ENCODE measurements at regions not wholly inside any gene's neighbourhood (a gene's known extent, or its start where the extent isn't known, plus 50 kb on each side); places are given as distances from the start of the nearest gene placed in this dataset.

GRCh38 chr1:14141656-14142055, 441.7 kb downstream of the PRDM2 start:
- DNase-seq (ENCODE audit: low read depth), result no peak
- no peak overlapping the region for H3K4me3 ChIP-seq (ENCODE audit: control insufficient read depth, low read depth, low read length)
- TF ChIP-seq, protein P1, sequence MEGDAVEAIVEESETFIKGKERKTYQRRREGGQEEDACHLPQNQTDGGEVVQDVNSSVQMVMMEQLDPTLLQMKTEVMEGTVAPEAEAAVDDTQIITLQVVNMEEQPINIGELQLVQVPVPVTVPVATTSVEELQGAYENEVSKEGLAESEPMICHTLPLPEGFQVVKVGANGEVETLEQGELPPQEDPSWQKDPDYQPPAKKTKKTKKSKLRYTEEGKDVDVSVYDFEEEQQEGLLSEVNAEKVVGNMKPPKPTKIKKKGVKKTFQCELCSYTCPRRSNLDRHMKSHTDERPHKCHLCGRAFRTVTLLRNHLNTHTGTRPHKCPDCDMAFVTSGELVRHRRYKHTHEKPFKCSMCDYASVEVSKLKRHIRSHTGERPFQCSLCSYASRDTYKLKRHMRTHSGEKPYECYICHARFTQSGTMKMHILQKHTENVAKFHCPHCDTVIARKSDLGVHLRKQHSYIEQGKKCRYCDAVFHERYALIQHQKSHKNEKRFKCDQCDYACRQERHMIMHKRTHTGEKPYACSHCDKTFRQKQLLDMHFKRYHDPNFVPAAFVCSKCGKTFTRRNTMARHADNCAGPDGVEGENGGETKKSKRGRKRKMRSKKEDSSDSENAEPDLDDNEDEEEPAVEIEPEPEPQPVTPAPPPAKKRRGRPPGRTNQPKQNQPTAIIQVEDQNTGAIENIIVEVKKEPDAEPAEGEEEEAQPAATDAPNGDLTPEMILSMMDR (conservative IDR thresholded peaks at IDR 0.05; ENCODE audit: control insufficient read depth, insufficient read depth, low read depth, low read length), result no peak

DNA sequence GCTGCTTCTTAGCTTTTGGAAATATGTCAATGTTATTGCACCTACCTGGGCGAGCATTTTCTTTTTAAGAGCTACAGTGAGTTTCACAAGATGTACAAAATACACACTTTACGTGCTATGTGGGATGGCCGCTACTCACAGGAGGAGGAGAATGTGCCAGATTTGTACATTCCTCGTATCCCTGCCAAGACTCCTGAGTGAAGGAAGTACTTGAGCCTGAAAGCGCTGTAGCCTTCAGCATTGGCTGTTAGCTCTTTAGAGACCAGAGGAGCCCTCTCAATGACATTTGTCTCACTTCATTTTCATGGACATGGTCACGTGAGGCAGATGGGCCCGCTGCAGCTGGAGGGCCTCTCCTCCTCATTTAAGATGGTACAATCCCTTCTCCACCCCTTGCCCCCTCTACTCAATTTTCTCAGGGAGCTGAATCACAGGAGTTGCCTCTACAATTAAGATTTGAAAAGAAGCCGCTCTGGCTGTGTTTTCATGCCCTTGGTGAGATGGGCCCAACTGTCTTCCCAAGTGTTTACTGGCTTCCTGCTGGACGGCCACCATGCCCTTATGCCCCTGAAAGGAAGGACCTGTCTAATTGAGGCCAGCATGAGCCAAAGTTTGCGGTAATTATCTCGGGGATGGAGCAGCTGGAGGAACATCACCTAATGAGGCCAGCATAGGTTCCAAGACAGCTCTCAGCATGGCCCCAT, 442.6 kb downstream of the PRDM2 start:
- TF ChIP-seq, protein P1 (conservative IDR thresholded peaks at IDR 0.05; ENCODE audit: control insufficient read depth, insufficient read depth, low read depth, low read length), result no peak
- H3K4me3 ChIP-seq (ENCODE audit: control insufficient read depth, low read depth, low read length), result no peak overlapping the region
- no peak for DNase-seq (ENCODE audit: low read depth)

GRCh38 chr1:14143777-14144176, 443.8 kb downstream of the PRDM2 start:
- TF ChIP-seq, protein P1 (conservative IDR thresholded peaks at IDR 0.05; ENCODE audit: control insufficient read depth, insufficient read depth, low read depth, low read length), result no peak
- no peak overlapping the region for H3K4me3 ChIP-seq (ENCODE audit: control insufficient read depth, low read depth, low read length)
- no peak for DNase-seq (ENCODE audit: low read depth)

DNA sequence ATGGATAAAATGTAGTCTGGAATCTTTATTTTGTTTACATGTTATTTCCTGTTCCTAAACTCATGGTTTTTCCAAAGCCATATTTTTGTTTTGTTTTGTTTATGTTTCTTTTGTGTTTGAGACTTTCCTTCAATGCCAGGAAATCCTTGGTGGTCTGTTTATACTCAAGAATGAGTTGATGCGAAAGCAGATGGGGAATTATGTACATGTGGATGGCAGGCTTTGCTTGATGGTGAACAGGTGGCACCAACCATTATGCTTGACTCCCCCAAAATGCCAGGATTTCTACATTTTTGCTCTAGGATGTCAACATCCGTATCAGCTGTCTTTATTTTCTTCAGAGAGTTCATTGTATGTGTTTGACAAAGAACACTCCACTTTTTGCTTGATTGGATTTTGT, 448.5 kb downstream of the PRDM2 start:
- H3K4me3 ChIP-seq (ENCODE audit: control insufficient read depth, low read depth, low read length), result no peak overlapping the region
- TF ChIP-seq, protein P1 (conservative IDR thresholded peaks at IDR 0.05; ENCODE audit: control insufficient read depth, insufficient read depth, low read depth, low read length), result no peak
- no peak for DNase-seq (ENCODE audit: low read depth)

DNA sequence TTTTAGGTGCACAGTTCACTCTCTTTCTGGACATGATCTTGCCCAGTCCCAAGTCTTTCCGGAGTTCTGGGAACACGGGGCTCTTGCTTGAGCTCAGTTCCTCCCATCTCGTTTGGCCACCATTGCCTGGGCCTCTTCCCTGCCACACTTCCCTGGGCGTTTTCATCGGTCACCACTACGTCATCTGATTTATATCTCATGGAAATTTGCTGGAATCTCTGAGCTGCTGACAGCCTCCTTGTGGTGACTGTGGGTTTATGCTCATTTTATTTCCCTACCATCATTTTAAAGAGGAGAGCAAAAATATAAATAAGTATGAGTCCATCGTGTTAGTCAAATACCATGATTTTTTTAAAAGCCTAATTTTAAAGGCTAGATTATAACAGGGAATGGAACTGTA, 449.1 kb upstream of the KAZN start:
- DNase-seq (ENCODE audit: low read depth), result no peak
- no peak overlapping the region for H3K4me3 ChIP-seq (ENCODE audit: control insufficient read depth, low read depth, low read length)
- TF ChIP-seq, protein P1 (conservative IDR thresholded peaks at IDR 0.05; ENCODE audit: control insufficient read depth, insufficient read depth, low read depth, low read length), result no peak

GRCh38 chr1:14156543-14156942, 441.9 kb upstream of the KAZN start:
- TF ChIP-seq, protein P1 (conservative IDR thresholded peaks at IDR 0.05; ENCODE audit: control insufficient read depth, insufficient read depth, low read depth, low read length), result no peak
- H3K4me3 ChIP-seq (ENCODE audit: control insufficient read depth, low read depth, low read length), result no peak overlapping the region
- no peak for DNase-seq (ENCODE audit: low read depth)

DNA sequence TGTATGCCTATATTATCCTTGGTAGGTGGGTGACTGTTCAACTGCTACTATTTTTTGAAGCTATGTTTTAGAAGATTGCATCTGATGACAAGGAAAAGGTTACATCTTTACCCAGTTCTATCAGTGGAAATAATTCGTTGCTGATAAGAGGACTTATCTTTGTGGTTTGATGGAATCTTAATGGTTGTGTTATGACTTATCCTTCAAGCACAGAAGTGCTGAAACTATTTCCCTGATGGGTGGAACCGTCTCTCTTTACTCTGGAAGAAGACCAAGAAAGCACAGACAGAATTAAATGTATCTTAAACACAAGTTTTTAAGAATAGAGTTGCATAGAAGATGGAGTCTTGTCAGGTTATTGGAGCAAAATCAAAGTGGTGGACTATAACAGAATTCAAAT, 437.7 kb upstream of the KAZN start:
- no peak overlapping the region for H3K4me3 ChIP-seq (ENCODE audit: control insufficient read depth, low read depth, low read length)
- no peak for DNase-seq (ENCODE audit: low read depth)
- TF ChIP-seq, protein P1 (conservative IDR thresholded peaks at IDR 0.05; ENCODE audit: control insufficient read depth, insufficient read depth, low read depth, low read length), result no peak
